ENCODE measurements at regions not wholly inside any gene's neighbourhood (a gene's known extent, or its start where the extent isn't known, plus 50 kb on each side); places are given as distances from the start of the nearest gene placed in this dataset. TPM values are rescaled to one million over a fixed set of nuclear protein-coding genes. Genes with fewer than 3 reads are reported as not detected.

GRCh38 chr12:47296828-47297227 is 217.1 kb upstream of the AMIGO2 start (continued):
- no peak for TF ChIP-seq ZNF121 (CRISPR knock-in tag; IDR thresholded peaks at IDR 0.05)

DNA sequence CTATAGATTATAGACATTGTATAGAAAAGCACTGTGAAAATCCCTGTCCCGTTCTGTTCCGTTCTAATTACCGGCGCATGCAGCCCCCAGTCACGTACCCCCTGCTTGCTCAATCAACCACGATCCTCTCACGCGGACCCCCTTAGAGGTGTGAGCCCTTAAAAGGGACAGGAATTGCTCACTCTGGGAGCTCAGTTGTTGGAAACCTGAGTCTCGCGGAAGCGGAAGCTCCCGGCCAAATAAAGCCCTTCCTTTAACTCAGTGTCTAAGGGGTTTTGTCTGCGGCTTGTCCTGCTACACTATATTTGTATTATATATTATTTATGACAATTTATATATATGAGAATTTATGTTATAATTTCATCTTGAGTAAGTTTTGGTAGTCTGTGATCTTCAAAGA is 213.6 kb upstream of the AMIGO2 start:
- ChIA-PET POLR2A (no interaction called here), CTCF (interaction anchor here (1.4 to 1.5 kb wide), 2 partner anchors 11 to 14 kb away, joined by 3 read pairs; no protein-coding TSS in a partner anchor)
- no peaks in the 10 kb centered on the region for H3K36me3 Mint-ChIP-seq
- H3K27ac Mint-ChIP-seq: peak overlapping the region; percentile 33; the same call in 1 of the 2 replicates
- TF ChIP-seq NR3C1 (CRISPR knock-in tag; conservative IDR thresholded peaks at IDR 0.05; ENCODE audit: low read depth): no peak
- TF ChIP-seq RELA (CRISPR knock-in tag; IDR thresholded peaks at IDR 0.05; ENCODE audit: borderline replicate concordance): no peak
- TF ChIP-seq ZNF671 (CRISPR knock-in tag; IDR thresholded peaks at IDR 0.05): no peak
- TF ChIP-seq, protein P1, sequence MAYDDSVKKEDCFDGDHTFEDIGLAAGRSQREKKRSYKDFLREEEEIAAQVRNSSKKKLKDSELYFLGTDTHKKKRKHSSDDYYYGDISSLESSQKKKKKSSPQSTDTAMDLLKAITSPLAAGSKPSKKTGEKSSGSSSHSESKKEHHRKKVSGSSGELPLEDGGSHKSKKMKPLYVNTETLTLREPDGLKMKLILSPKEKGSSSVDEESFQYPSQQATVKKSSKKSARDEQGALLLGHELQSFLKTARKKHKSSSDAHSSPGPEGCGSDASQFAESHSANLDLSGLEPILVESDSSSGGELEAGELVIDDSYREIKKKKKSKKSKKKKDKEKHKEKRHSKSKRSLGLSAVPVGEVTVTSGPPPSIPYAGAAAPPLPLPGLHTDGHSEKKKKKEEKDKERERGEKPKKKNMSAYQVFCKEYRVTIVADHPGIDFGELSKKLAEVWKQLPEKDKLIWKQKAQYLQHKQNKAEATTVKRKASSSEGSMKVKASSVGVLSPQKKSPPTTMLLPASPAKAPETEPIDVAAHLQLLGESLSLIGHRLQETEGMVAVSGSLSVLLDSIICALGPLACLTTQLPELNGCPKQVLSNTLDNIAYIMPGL (CRISPR knock-in tag; IDR thresholded peaks at IDR 0.05): no peak
- TF ChIP-seq ZNF138 (CRISPR knock-in tag; conservative IDR thresholded peaks at IDR 0.05): no peak
- TF ChIP-seq TEAD4 (CRISPR knock-in tag; IDR thresholded peaks at IDR 0.05): no peak
- TF ChIP-seq FOXK1 (CRISPR knock-in tag; IDR thresholded peaks at IDR 0.05): no peak
- no peak for TF ChIP-seq SP1 (CRISPR knock-in tag; conservative IDR thresholded peaks at IDR 0.05)
- no peak for TF ChIP-seq PRRX2 (CRISPR knock-in tag; IDR thresholded peaks at IDR 0.05)
- no peak for TF ChIP-seq NR2C2 (CRISPR knock-in tag; IDR thresholded peaks at IDR 0.05)
- H3K4me3 Mint-ChIP-seq: no peak overlapping the region
- no peaks in the 10 kb centered on the region for H3K9me3 Mint-ChIP-seq
- H3K27me3 Mint-ChIP-seq (ENCODE audit: low read depth): no peaks in the 10 kb centered on the region
- ATAC-seq (no peak), DNase-seq (ENCODE audit: low spot score) (no peak)
- peaks cover 26% of the 10 kb centered on the region for H3K4me1 Mint-ChIP-seq

GRCh38 chr12:47286676-47287075 is 206.9 kb upstream of the AMIGO2 start:
- Mint-ChIP-seq H3K4me3 (no peak overlapping the region), H3K9me3 (no peaks in the 10 kb centered on the region), H3K27ac (no peak overlapping the region), H3K4me1 (peaks cover 20% of the 10 kb centered on the region), H3K36me3 (no peaks in the 10 kb centered on the region), H3K27me3 (ENCODE audit: low read depth) (no peaks in the 10 kb centered on the region)
- peak; percentile 44; the same call in 1 of the 2 replicates for ATAC-seq
- POLR2A ChIA-PET: no interaction called here
- no peak for DNase-seq (ENCODE audit: low spot score)
- CTCF ChIA-PET: no interaction called here
- TF ChIP-seq CBFB (CRISPR knock-in tag; IDR thresholded peaks at IDR 0.05; ENCODE audit: low read depth) (no peak), RELA (CRISPR knock-in tag; IDR thresholded peaks at IDR 0.05; ENCODE audit: borderline replicate concordance) (no peak), NFYB (CRISPR knock-in tag; conservative IDR thresholded peaks at IDR 0.05; ENCODE audit: low read depth) (no peak), ZNF263 (CRISPR knock-in tag; IDR thresholded peaks at IDR 0.05; ENCODE audit: low read depth) (no peak), CREM (CRISPR knock-in tag; IDR thresholded peaks at IDR 0.05) (no peak), ZNF512 (CRISPR knock-in tag; IDR thresholded peaks at IDR 0.05; ENCODE audit: borderline replicate concordance) (no peak), HMGA2 (CRISPR knock-in tag; IDR thresholded peaks at IDR 0.05) (no peak), EMX1 (CRISPR knock-in tag; IDR thresholded peaks at IDR 0.05) (no peak), OVOL2 (CRISPR knock-in tag; IDR thresholded peaks at IDR 0.05; ENCODE audit: borderline replicate concordance) (no peak), NR2C2 (CRISPR knock-in tag; IDR thresholded peaks at IDR 0.05) (no peak)
- TF ChIP-seq, protein P2, sequence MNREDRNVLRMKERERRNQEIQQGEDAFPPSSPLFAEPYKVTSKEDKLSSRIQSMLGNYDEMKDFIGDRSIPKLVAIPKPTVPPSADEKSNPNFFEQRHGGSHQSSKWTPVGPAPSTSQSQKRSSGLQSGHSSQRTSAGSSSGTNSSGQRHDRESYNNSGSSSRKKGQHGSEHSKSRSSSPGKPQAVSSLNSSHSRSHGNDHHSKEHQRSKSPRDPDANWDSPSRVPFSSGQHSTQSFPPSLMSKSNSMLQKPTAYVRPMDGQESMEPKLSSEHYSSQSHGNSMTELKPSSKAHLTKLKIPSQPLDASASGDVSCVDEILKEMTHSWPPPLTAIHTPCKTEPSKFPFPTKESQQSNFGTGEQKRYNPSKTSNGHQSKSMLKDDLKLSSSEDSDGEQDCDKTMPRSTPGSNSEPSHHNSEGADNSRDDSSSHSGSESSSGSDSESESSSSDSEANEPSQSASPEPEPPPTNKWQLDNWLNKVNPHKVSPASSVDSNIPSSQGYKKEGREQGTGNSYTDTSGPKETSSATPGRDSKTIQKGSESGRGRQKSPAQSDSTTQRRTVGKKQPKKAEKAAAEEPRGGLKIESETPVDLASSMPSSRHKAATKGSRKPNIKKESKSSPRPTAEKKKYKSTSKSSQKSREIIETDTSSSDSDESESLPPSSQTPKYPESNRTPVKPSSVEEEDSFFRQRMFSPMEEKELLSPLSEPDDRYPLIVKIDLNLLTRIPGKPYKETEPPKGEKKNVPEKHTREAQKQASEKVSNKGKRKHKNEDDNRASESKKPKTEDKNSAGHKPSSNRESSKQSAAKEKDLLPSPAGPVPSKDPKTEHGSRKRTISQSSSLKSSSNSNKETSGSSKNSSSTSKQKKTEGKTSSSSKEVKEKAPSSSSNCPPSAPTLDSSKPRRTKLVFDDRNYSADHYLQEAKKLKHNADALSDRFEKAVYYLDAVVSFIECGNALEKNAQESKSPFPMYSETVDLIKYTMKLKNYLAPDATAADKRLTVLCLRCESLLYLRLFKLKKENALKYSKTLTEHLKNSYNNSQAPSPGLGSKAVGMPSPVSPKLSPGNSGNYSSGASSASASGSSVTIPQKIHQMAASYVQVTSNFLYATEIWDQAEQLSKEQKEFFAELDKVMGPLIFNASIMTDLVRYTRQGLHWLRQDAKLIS (CRISPR knock-in tag; IDR thresholded peaks at IDR 0.05; ENCODE audit: borderline replicate concordance): no peak

Small RNAs in the stretch of these regions (microRNA-seq; reads per million reads assigned to microRNA genes)
- not detected for gene MIR4494 (ENCODE audit: borderline number of aligned reads)

All from WTC11 (cell line).